ENCODE measurements at regions not wholly inside any gene's neighbourhood (a gene's known extent, or its start where the extent isn't known, plus 50 kb on each side); places are given as distances from the start of the nearest gene placed in this dataset.

DNA sequence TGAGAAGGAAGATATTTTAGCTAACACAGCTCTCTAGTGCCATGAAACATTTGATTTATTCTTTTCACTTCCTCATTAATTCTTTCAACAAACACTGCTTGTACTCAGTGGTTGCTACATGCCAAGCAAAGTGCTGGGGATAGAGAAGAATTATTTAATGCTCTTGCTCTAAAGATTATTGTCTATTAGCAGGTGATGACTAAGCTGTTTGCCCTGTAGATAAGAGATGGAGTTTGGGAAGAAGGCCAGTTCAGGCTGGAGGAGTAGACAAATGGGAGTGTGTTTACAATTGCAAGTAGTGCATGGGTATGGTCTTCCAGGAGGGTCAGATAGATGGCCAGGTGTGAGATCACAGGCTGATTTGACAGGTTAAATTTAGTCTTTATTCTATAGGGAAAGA lies 99.8 kb upstream of the SEL1L start:
- H3K27me3 ChIP-seq (ENCODE audit: control insufficient read depth in 1 of 2, insufficient read depth in 1 of 2, low read length in 2 of 2) = no peaks in the 10 kb centered on the region
- H3K14ac ChIP-seq (ENCODE audit: low read length in 2 of 2) = no peak overlapping the region
- no peak overlapping the region for H3K4me2 ChIP-seq (ENCODE audit: low read length, poor library complexity, severe bottlenecking)
- no peak overlapping the region for H3K4ac ChIP-seq (ENCODE audit: low read depth in 1 of 2, low read length in 2 of 2)
- H2BK120ac ChIP-seq (ENCODE audit: low read depth, low read length) = no peak overlapping the region
- H3K27ac ChIP-seq (ENCODE audit: low read length, poor library complexity, severe bottlenecking) = no peak overlapping the region
- H3K18ac ChIP-seq (ENCODE audit: low read depth in 1 of 2, low read length in 2 of 2) = no peak overlapping the region
- no peak overlapping the region for H2AK5ac ChIP-seq (ENCODE audit: low read length, severe bottlenecking)
- DNase-seq = no peak
- no peak overlapping the region for H3K4me3 ChIP-seq (ENCODE audit: insufficient read depth in 1 of 2, low read depth in 1 of 2, low read length in 2 of 2)
- no peaks in the 10 kb centered on the region for H3K4me1 ChIP-seq (ENCODE audit: control insufficient read depth, insufficient read depth, low read depth, low read length)
- no peaks in the 10 kb centered on the region for H3K36me3 ChIP-seq (ENCODE audit: control insufficient read depth in 1 of 2, insufficient read depth in 2 of 2, low read depth in 1 of 2, low read length in 2 of 2)
- H2BK12ac ChIP-seq (ENCODE audit: low read length in 2 of 2) = no peak overlapping the region
- H2BK15ac ChIP-seq (ENCODE audit: low read depth, poor library complexity, severe bottlenecking) = no peak overlapping the region
- no peak overlapping the region for H4K8ac ChIP-seq (ENCODE audit: low read length)
- no peak overlapping the region for H4K91ac ChIP-seq (ENCODE audit: low read length)
- H3K9me3 ChIP-seq (ENCODE audit: control insufficient read depth, low read length) = no peaks in the 10 kb centered on the region
- no peaks in the 10 kb centered on the region for H3K79me1 ChIP-seq (replicated peaks; ENCODE audit: low read length, poor library complexity, severe bottlenecking)
- H3K9ac ChIP-seq (ENCODE audit: low read length) = no peak overlapping the region
- H2BK5ac ChIP-seq (ENCODE audit: low read depth, low read length, poor library complexity, severe bottlenecking) = no peak overlapping the region
- H2AFZ ChIP-seq (ENCODE audit: low read depth, low read length) = no peak overlapping the region
- no peak overlapping the region for H3K23ac ChIP-seq (ENCODE audit: low read length in 2 of 2)

DNA sequence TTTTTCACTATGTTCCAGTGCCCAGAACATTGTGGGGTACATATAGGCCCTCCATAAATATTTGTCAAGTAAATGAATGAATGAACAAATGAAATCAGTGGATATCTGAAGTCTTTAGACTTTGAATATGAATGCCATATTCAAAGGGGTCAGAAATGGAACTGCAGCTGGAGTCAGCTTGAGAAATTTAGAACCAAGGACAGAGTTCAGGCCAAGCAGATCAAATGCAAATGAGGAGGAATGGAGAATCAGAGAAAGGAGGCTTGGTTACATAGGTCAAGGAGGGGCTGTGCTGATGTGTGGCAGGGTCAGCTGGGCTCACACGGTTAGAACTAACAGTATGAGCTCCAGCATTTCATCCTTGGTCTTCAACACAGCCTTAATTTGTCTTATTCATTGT lies 104.0 kb upstream of the SEL1L start:
- no peak overlapping the region for H3K27ac ChIP-seq (ENCODE audit: low read length, poor library complexity, severe bottlenecking)
- H2BK5ac ChIP-seq (ENCODE audit: low read depth, low read length, poor library complexity, severe bottlenecking) = no peak overlapping the region
- H3K4me3 ChIP-seq (ENCODE audit: insufficient read depth in 1 of 2, low read depth in 1 of 2, low read length in 2 of 2) = no peak overlapping the region
- no peaks in the 10 kb centered on the region for H3K27me3 ChIP-seq (ENCODE audit: control insufficient read depth in 1 of 2, insufficient read depth in 1 of 2, low read length in 2 of 2)
- H3K4me1 ChIP-seq (ENCODE audit: control insufficient read depth, insufficient read depth, low read depth, low read length) = no peaks in the 10 kb centered on the region
- no peak overlapping the region for H3K9ac ChIP-seq (ENCODE audit: low read length)
- no peak overlapping the region for H3K23ac ChIP-seq (ENCODE audit: low read length in 2 of 2)
- no peak overlapping the region for H2AFZ ChIP-seq (ENCODE audit: low read depth, low read length)
- no peak overlapping the region for H2BK120ac ChIP-seq (ENCODE audit: low read depth, low read length)
- H2BK15ac ChIP-seq (ENCODE audit: low read depth, poor library complexity, severe bottlenecking) = no peak overlapping the region
- no peak overlapping the region for H4K91ac ChIP-seq (ENCODE audit: low read length)
- no peak overlapping the region for H3K18ac ChIP-seq (ENCODE audit: low read depth in 1 of 2, low read length in 2 of 2)
- H3K14ac ChIP-seq (ENCODE audit: low read length in 2 of 2) = no peak overlapping the region
- no peak for DNase-seq
- no peak overlapping the region for H4K8ac ChIP-seq (ENCODE audit: low read length)
- no peaks in the 10 kb centered on the region for H3K9me3 ChIP-seq (ENCODE audit: control insufficient read depth, low read length)
- no peak overlapping the region for H2AK5ac ChIP-seq (ENCODE audit: low read length, severe bottlenecking)
- WGBS = 22% methylated on average over 1 of the region's 1 CpG
- H3K4ac ChIP-seq (ENCODE audit: low read depth in 1 of 2, low read length in 2 of 2) = no peak overlapping the region
- no peak overlapping the region for H2BK12ac ChIP-seq (ENCODE audit: low read length in 2 of 2)
- no peak overlapping the region for H3K4me2 ChIP-seq (ENCODE audit: low read length, poor library complexity, severe bottlenecking)
- no peaks in the 10 kb centered on the region for H3K36me3 ChIP-seq (ENCODE audit: control insufficient read depth in 1 of 2, insufficient read depth in 2 of 2, low read depth in 1 of 2, low read length in 2 of 2)
- no peaks in the 10 kb centered on the region for H3K79me1 ChIP-seq (replicated peaks; ENCODE audit: low read length, poor library complexity, severe bottlenecking)

DNA sequence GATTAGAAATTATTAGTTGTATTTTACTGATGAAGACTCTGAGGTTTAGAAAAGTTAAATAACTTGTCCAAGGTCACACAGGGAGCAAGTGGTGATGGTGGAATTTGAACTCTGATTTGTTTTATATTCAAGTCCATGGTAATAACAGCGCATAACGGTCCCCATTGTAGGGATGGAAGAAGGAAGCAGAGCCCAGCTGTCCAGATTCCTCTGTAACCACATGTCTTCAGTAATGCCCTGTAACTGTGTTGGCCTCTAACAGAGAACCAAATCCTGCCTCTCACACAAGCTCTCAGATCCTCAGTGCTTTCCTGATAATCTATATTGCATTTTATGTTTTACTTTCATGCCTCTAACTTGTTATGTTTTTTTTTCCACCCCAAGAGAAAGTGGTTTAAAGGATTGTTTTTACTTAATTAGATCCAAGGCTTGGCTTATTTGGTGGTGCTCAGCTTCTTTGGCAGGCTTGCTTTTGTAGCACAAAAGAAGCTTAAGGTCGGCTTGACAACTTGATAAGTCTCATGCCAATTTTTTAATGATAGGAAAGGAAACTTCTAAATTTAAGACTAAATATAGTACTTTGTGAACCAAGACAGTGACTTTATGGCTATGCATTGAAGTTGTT lies 105.1 kb upstream of the SEL1L start:
- no peak for DNase-seq
- no peaks in the 10 kb centered on the region for H3K27me3 ChIP-seq (ENCODE audit: control insufficient read depth in 1 of 2, insufficient read depth in 1 of 2, low read length in 2 of 2)
- no peak overlapping the region for H3K18ac ChIP-seq (ENCODE audit: low read depth in 1 of 2, low read length in 2 of 2)
- H3K9me3 ChIP-seq (ENCODE audit: control insufficient read depth, low read length) = no peaks in the 10 kb centered on the region
- no peak overlapping the region for H2BK15ac ChIP-seq (ENCODE audit: low read depth, poor library complexity, severe bottlenecking)
- H3K9ac ChIP-seq (ENCODE audit: low read length) = no peak overlapping the region
- H3K27ac ChIP-seq (ENCODE audit: low read length, poor library complexity, severe bottlenecking) = no peak overlapping the region
- H3K23ac ChIP-seq (ENCODE audit: low read length in 2 of 2) = no peak overlapping the region
- H2AK5ac ChIP-seq (ENCODE audit: low read length, severe bottlenecking) = no peak overlapping the region
- no peak overlapping the region for H3K4ac ChIP-seq (ENCODE audit: low read depth in 1 of 2, low read length in 2 of 2)
- H3K4me2 ChIP-seq (ENCODE audit: low read length, poor library complexity, severe bottlenecking) = no peak overlapping the region
- no peaks in the 10 kb centered on the region for H3K4me1 ChIP-seq (ENCODE audit: control insufficient read depth, insufficient read depth, low read depth, low read length)
- 94% methylated on average over 2 of the region's 3 CpGs for WGBS
- no peak overlapping the region for H2BK5ac ChIP-seq (ENCODE audit: low read depth, low read length, poor library complexity, severe bottlenecking)
- H2AFZ ChIP-seq (ENCODE audit: low read depth, low read length) = no peak overlapping the region
- H3K79me1 ChIP-seq (replicated peaks; ENCODE audit: low read length, poor library complexity, severe bottlenecking) = no peaks in the 10 kb centered on the region
- no peaks in the 10 kb centered on the region for H3K36me3 ChIP-seq (ENCODE audit: control insufficient read depth in 1 of 2, insufficient read depth in 2 of 2, low read depth in 1 of 2, low read length in 2 of 2)
- H2BK12ac ChIP-seq (ENCODE audit: low read length in 2 of 2) = no peak overlapping the region
- no peak overlapping the region for H4K8ac ChIP-seq (ENCODE audit: low read length)
- no peak overlapping the region for H4K91ac ChIP-seq (ENCODE audit: low read length)
- H3K14ac ChIP-seq (ENCODE audit: low read length in 2 of 2) = no peak overlapping the region
- no peak overlapping the region for H2BK120ac ChIP-seq (ENCODE audit: low read depth, low read length)
- no peak overlapping the region for H3K4me3 ChIP-seq (ENCODE audit: insufficient read depth in 1 of 2, low read depth in 1 of 2, low read length in 2 of 2)

DNA sequence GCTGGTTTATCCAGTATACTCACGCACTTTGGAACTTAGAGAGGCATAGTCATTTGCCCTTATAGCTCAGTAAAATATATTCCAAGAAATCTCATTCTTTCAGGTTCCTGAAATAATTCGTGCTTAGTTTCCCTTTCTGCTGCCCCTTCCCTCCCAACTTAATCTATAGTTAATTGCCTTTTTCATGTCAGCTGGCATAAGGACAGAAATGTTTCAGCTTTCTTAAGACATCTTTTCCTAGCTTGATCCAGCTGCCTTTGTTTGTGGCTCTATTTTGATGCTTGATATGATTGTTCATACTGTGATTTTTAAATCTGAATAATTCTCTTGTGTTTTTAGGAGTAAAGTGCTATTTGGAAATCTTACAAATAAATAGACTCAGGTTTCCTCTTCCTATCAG lies 120.0 kb upstream of the SEL1L start:
- H2BK15ac ChIP-seq (ENCODE audit: low read depth, poor library complexity, severe bottlenecking) = no peak overlapping the region
- H2AK5ac ChIP-seq (ENCODE audit: low read length, severe bottlenecking) = no peak overlapping the region
- H4K91ac ChIP-seq (ENCODE audit: low read length) = no peak overlapping the region
- H4K8ac ChIP-seq (ENCODE audit: low read length) = no peak overlapping the region
- H2BK12ac ChIP-seq (ENCODE audit: low read length in 2 of 2) = no peak overlapping the region
- no peak overlapping the region for H2BK120ac ChIP-seq (ENCODE audit: low read depth, low read length)
- H3K27me3 ChIP-seq (ENCODE audit: control insufficient read depth in 1 of 2, insufficient read depth in 1 of 2, low read length in 2 of 2) = no peaks in the 10 kb centered on the region
- H3K4me2 ChIP-seq (ENCODE audit: low read length, poor library complexity, severe bottlenecking) = no peak overlapping the region
- no peak overlapping the region for H3K27ac ChIP-seq (ENCODE audit: low read length, poor library complexity, severe bottlenecking)
- H3K9me3 ChIP-seq (ENCODE audit: control insufficient read depth, low read length) = no peaks in the 10 kb centered on the region
- no peak overlapping the region for H3K14ac ChIP-seq (ENCODE audit: low read length in 2 of 2)
- 72% methylated on average over 2 of the region's 2 CpGs for WGBS
- H3K9ac ChIP-seq (ENCODE audit: low read length) = no peak overlapping the region
- no peaks in the 10 kb centered on the region for H3K4me1 ChIP-seq (ENCODE audit: control insufficient read depth, insufficient read depth, low read depth, low read length)
- no peaks in the 10 kb centered on the region for H3K79me1 ChIP-seq (replicated peaks; ENCODE audit: low read length, poor library complexity, severe bottlenecking)
- no peak overlapping the region for H2AFZ ChIP-seq (ENCODE audit: low read depth, low read length)
- no peak overlapping the region for H3K23ac ChIP-seq (ENCODE audit: low read length in 2 of 2)
- DNase-seq = no peak
- no peak overlapping the region for H2BK5ac ChIP-seq (ENCODE audit: low read depth, low read length, poor library complexity, severe bottlenecking)
- no peaks in the 10 kb centered on the region for H3K36me3 ChIP-seq (ENCODE audit: control insufficient read depth in 1 of 2, insufficient read depth in 2 of 2, low read depth in 1 of 2, low read length in 2 of 2)
- no peak overlapping the region for H3K4me3 ChIP-seq (ENCODE audit: insufficient read depth in 1 of 2, low read depth in 1 of 2, low read length in 2 of 2)
- no peak overlapping the region for H3K18ac ChIP-seq (ENCODE audit: low read depth in 1 of 2, low read length in 2 of 2)
- H3K4ac ChIP-seq (ENCODE audit: low read depth in 1 of 2, low read length in 2 of 2) = no peak overlapping the region
